ENCODE measurements at regions not wholly inside any gene's neighbourhood (a gene's known extent, or its start where the extent isn't known, plus 50 kb on each side); places are given as distances from the start of the nearest gene placed in this dataset.

- no peak for TF ChIP-seq CTCF (conservative IDR thresholded peaks at IDR 0.05; ENCODE audit: low read depth, low read length)
- no peak for TF ChIP-seq EZH2phosphoT487 (IDR thresholded peaks at IDR 0.05; ENCODE audit: borderline replicate concordance, low read length)
- TF ChIP-seq EZH2 (IDR thresholded peaks at IDR 0.05; ENCODE audit: low read length, unreplicated experiment) = no peak
- Histone ChIP-seq H3F3A (ENCODE audit: low read length, unreplicated experiment) (no peaks in the 10 kb centered on the region), H4K20me1 (ENCODE audit: low read length) (no peaks in the 10 kb centered on the region), H2AFZ (ENCODE audit: low read length) (no peak overlapping the region), H3K79me2 (ENCODE audit: low read length) (no peaks in the 10 kb centered on the region), H3K9ac (ENCODE audit: low read length) (no peak overlapping the region), H3K4me1 (ENCODE audit: insufficient read depth, low read length) (peaks cover 14% of the 10 kb centered on the region; the same call in 1 of the 2 replicates), H3K4me3 (ENCODE audit: low read length) (no peak overlapping the region), H3K9me3 (ENCODE audit: low read length) (no peaks in the 10 kb centered on the region), H3K36me3 (ENCODE audit: low read depth, low read length) (no peaks in the 10 kb centered on the region), H3K9me2 (replicated peaks; ENCODE audit: low read length) (no peaks in the 10 kb centered on the region), H3K27me3 (ENCODE audit: low read length) (no peaks in the 10 kb centered on the region), H3K4me2 (ENCODE audit: low read length) (no peak overlapping the region), H3K27ac (ENCODE audit: low read length) (no peak overlapping the region)
- no peak for ATAC-seq
- ChIA-PET POLR2A (ENCODE audit: unreplicated experiment) (no interaction called here), CTCF (no interaction called here)
- no TSS peak for BruUV-seq (replicated peaks)
- DNase-seq = no peak
- intact Hi-C loops (cut with micrococcal nuclease) = no loop called here
Measured at GRCh38 chr1:232302376-232303221, 327.3 kb downstream of the SIPA1L2 start.

- no peaks in the 10 kb centered on the region for H3K9me2 ChIP-seq (replicated peaks; ENCODE audit: low read length)
- ChIA-PET POLR2A (ENCODE audit: unreplicated experiment) (no interaction called here), CTCF (no interaction called here)
- H3F3A ChIP-seq (ENCODE audit: low read length, unreplicated experiment) = no peaks in the 10 kb centered on the region
- no peak for DNase-seq
- H3K27me3 ChIP-seq (ENCODE audit: low read length) = no peaks in the 10 kb centered on the region
- no peaks in the 10 kb centered on the region for H3K36me3 ChIP-seq (ENCODE audit: low read depth, low read length)
- no peak for ATAC-seq
- intact Hi-C loops (cut with micrococcal nuclease) = no loop called here
- H2AFZ ChIP-seq (ENCODE audit: low read length) = no peak overlapping the region
- no peak overlapping the region for H3K9ac ChIP-seq (ENCODE audit: low read length)
- BruUV-seq (replicated peaks) = no TSS peak
- H4K20me1 ChIP-seq (ENCODE audit: low read length) = no peaks in the 10 kb centered on the region
- H3K79me2 ChIP-seq (ENCODE audit: low read length) = no peaks in the 10 kb centered on the region
- H3K27ac ChIP-seq (ENCODE audit: low read length) = no peak overlapping the region
- H3K4me2 ChIP-seq (ENCODE audit: low read length) = no peak overlapping the region
- H3K9me3 ChIP-seq (ENCODE audit: low read length) = no peaks in the 10 kb centered on the region
- peaks cover 9% of the 10 kb centered on the region; the same call in 1 of the 2 replicates for H3K4me1 ChIP-seq (ENCODE audit: insufficient read depth, low read length)
- TF ChIP-seq CTCF (conservative IDR thresholded peaks at IDR 0.05; ENCODE audit: low read depth, low read length) (no peak), EZH2phosphoT487 (IDR thresholded peaks at IDR 0.05; ENCODE audit: borderline replicate concordance, low read length) (no peak), EZH2 (IDR thresholded peaks at IDR 0.05; ENCODE audit: low read length, unreplicated experiment) (no peak)
- no peak overlapping the region for H3K4me3 ChIP-seq (ENCODE audit: low read length)
Measured at GRCh38 chr1:232301246-232301645, 328.7 kb downstream of the SIPA1L2 start.

GRCh38 chr1:232300466-232300865, 329.5 kb downstream of the SIPA1L2 start:
- no peak overlapping the region for H3K27ac ChIP-seq (ENCODE audit: low read length)
- intact Hi-C loops (cut with micrococcal nuclease) = no loop called here
- no TSS peak for BruUV-seq (replicated peaks)
- H3K9me2 ChIP-seq (replicated peaks; ENCODE audit: low read length) = no peaks in the 10 kb centered on the region
- no peak overlapping the region for H2AFZ ChIP-seq (ENCODE audit: low read length)
- no peaks in the 10 kb centered on the region for H3K36me3 ChIP-seq (ENCODE audit: low read depth, low read length)
- H3K4me2 ChIP-seq (ENCODE audit: low read length) = no peak overlapping the region
- CTCF ChIA-PET = no interaction called here
- no peaks in the 10 kb centered on the region for H3K27me3 ChIP-seq (ENCODE audit: low read length)
- peaks cover 6% of the 10 kb centered on the region; the same call in 1 of the 2 replicates for H3K4me1 ChIP-seq (ENCODE audit: insufficient read depth, low read length)
- H4K20me1 ChIP-seq (ENCODE audit: low read length) = no peaks in the 10 kb centered on the region
- H3K9me3 ChIP-seq (ENCODE audit: low read length) = no peaks in the 10 kb centered on the region
- no peaks in the 10 kb centered on the region for H3F3A ChIP-seq (ENCODE audit: low read length, unreplicated experiment)
- no peak for DNase-seq
- no peak overlapping the region for H3K9ac ChIP-seq (ENCODE audit: low read length)
- TF ChIP-seq EZH2phosphoT487 (IDR thresholded peaks at IDR 0.05; ENCODE audit: borderline replicate concordance, low read length) = no peak
- no peak for TF ChIP-seq EZH2 (IDR thresholded peaks at IDR 0.05; ENCODE audit: low read length, unreplicated experiment)
- no peak for TF ChIP-seq CTCF (conservative IDR thresholded peaks at IDR 0.05; ENCODE audit: low read depth, low read length)
- H3K4me3 ChIP-seq (ENCODE audit: low read length) = no peak overlapping the region
- POLR2A ChIA-PET (ENCODE audit: unreplicated experiment) = no interaction called here
- no peaks in the 10 kb centered on the region for H3K79me2 ChIP-seq (ENCODE audit: low read length)
- no peak for ATAC-seq

Data from PC-3 (cell line).